ENCODE measurements at regions not wholly inside any gene's neighbourhood (a gene's known extent, or its start where the extent isn't known, plus 50 kb on each side); places are given as distances from the start of the nearest gene placed in this dataset.
"Not testable (repeated sequence)": the region's sequence is repeated elsewhere in the genome, so short reads cannot be mapped to it uniquely, and the experiment has no call there.

GRCh38 chr5:67773411-67774266 lies 441.9 kb upstream of the PIK3R1 start:
- intact Hi-C loops (cut with micrococcal nuclease) = no loop called here
- Mint-ChIP-seq H3K9me3 (no peaks in the 10 kb centered on the region), H3K27me3 (peaks cover 3% of the 10 kb centered on the region), H3K27ac (no peak overlapping the region), H3K36me3 (ENCODE audit: low read depth) (no peaks in the 10 kb centered on the region), H3K4me1 (ENCODE audit: low read depth) (peaks cover 2% of the 10 kb centered on the region), H3K4me3 (no peak overlapping the region)
- POLR2A ChIA-PET = no interaction called here
- TF ChIP-seq, protein P1, sequence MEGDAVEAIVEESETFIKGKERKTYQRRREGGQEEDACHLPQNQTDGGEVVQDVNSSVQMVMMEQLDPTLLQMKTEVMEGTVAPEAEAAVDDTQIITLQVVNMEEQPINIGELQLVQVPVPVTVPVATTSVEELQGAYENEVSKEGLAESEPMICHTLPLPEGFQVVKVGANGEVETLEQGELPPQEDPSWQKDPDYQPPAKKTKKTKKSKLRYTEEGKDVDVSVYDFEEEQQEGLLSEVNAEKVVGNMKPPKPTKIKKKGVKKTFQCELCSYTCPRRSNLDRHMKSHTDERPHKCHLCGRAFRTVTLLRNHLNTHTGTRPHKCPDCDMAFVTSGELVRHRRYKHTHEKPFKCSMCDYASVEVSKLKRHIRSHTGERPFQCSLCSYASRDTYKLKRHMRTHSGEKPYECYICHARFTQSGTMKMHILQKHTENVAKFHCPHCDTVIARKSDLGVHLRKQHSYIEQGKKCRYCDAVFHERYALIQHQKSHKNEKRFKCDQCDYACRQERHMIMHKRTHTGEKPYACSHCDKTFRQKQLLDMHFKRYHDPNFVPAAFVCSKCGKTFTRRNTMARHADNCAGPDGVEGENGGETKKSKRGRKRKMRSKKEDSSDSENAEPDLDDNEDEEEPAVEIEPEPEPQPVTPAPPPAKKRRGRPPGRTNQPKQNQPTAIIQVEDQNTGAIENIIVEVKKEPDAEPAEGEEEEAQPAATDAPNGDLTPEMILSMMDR (IDR thresholded peaks at IDR 0.05) = no peak
- CTCF ChIA-PET = no interaction called here
- no peak for DNase-seq
- ATAC-seq = no peak

GRCh38 chr5:67771791-67772190 lies 443.8 kb upstream of the PIK3R1 start:
- TF ChIP-seq, protein P1 (IDR thresholded peaks at IDR 0.05) = no peak
- POLR2A ChIA-PET = no interaction called here
- intact Hi-C loops (cut with micrococcal nuclease) = no loop called here
- H3K9me3 Mint-ChIP-seq = no peaks in the 10 kb centered on the region
- H3K4me1 Mint-ChIP-seq (ENCODE audit: low read depth) = peaks cover 2% of the 10 kb centered on the region
- H3K36me3 Mint-ChIP-seq (ENCODE audit: low read depth) = no peaks in the 10 kb centered on the region
- H3K27me3 Mint-ChIP-seq = peaks cover under 1% of the 10 kb centered on the region
- no peak overlapping the region for H3K4me3 Mint-ChIP-seq
- CTCF ChIA-PET = interaction anchor here (0.9 kb wide), 1 partner anchor 535 kb away, joined by 3 read pairs; no protein-coding TSS in a partner anchor
- no peak for ATAC-seq
- no peak for DNase-seq
- no peak overlapping the region for H3K27ac Mint-ChIP-seq

DNA sequence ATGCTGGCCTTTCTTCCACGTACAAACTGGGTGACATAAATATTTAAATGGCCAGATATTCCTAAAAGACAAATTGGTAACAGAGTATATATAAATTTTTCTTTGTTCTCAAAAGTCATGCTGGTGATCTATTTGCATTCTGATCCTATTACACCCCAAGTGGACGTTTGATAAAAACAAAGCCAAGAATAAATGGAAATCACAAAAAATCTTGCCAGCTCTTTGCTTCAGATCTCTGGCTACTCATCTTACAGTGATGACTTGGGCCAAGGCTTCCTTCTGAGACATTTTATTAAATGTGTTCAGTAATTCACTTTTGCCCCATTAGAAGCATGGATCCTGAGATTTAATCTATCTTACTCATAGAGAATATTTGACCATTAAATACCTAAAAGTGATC lies 444.3 kb upstream of the PIK3R1 start:
- ChIA-PET CTCF (no interaction called here), POLR2A (no interaction called here)
- intact Hi-C loops (cut with micrococcal nuclease) = no loop called here
- TF ChIP-seq, protein P1 (IDR thresholded peaks at IDR 0.05) = no peak
- no peaks in the 10 kb centered on the region for H3K9me3 Mint-ChIP-seq
- ATAC-seq = no peak
- H3K27ac Mint-ChIP-seq = no peak overlapping the region
- no peak for DNase-seq
- H3K4me1 Mint-ChIP-seq (ENCODE audit: low read depth) = peaks cover 2% of the 10 kb centered on the region
- no peaks in the 10 kb centered on the region for H3K36me3 Mint-ChIP-seq (ENCODE audit: low read depth)
- H3K27me3 Mint-ChIP-seq = no peaks in the 10 kb centered on the region
- no peak overlapping the region for H3K4me3 Mint-ChIP-seq

GRCh38 chr5:67770431-67771025 lies 445.0 kb upstream of the PIK3R1 start:
- Mint-ChIP-seq H3K9me3 (no peaks in the 10 kb centered on the region), H3K4me3 (no peak overlapping the region), H3K27ac (no peak overlapping the region), H3K4me1 (ENCODE audit: low read depth) (peaks cover 2% of the 10 kb centered on the region), H3K36me3 (ENCODE audit: low read depth) (no peaks in the 10 kb centered on the region), H3K27me3 (no peaks in the 10 kb centered on the region)
- DNase-seq (peak; percentile 2), ATAC-seq (peak; percentile 30)
- intact Hi-C loops (cut with micrococcal nuclease) = no loop called here
- CTCF ChIA-PET = no interaction called here
- TF ChIP-seq, protein P1 (IDR thresholded peaks at IDR 0.05) = no peak
- POLR2A ChIA-PET = no interaction called here

DNA sequence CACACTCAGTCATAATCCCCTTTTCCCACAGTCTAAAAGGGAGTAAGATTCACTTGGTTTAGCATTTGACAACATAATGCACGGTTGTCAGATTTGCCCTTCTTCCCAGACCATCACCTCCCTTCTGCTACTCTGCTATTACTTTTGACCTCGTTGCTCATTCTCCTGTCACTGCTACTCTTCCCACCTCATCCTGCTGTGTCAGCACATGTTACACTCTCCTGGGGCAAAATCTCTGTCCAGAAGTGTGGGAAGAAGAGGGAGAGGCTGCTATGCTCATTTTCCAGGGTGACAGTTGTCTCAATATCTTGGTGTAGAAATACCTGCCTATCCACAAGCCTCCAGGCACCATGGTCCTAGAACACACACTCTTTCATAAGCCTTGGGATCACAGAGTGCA lies 449.9 kb upstream of the PIK3R1 start:
- CTCF ChIA-PET = no interaction called here
- Mint-ChIP-seq H3K36me3 (ENCODE audit: low read depth) (no peaks in the 10 kb centered on the region), H3K9me3 (no peaks in the 10 kb centered on the region), H3K4me3 (no peak overlapping the region), H3K27me3 (no peaks in the 10 kb centered on the region), H3K4me1 (ENCODE audit: low read depth) (no peaks in the 10 kb centered on the region), H3K27ac (no peak overlapping the region)
- DNase-seq (no peak), ATAC-seq (no peak)
- intact Hi-C loops (cut with micrococcal nuclease) = no loop called here
- POLR2A ChIA-PET = no interaction called here
- TF ChIP-seq, protein P1 (IDR thresholded peaks at IDR 0.05) = no peak

GRCh38 chr5:67757771-67758170 lies 457.8 kb upstream of the PIK3R1 start:
- H3K4me3 Mint-ChIP-seq; intact Hi-C loops (cut with micrococcal nuclease); POLR2A ChIA-PET; H3K9me3 Mint-ChIP-seq; H3K4me1 Mint-ChIP-seq (ENCODE audit: low read depth); H3K27me3 Mint-ChIP-seq; DNase-seq; ATAC-seq; CTCF ChIA-PET; H3K27ac Mint-ChIP-seq; H3K36me3 Mint-ChIP-seq (ENCODE audit: low read depth): not testable (repeated sequence)
